ENCODE measurements at regions not wholly inside any gene's neighbourhood (a gene's known extent, or its start where the extent isn't known, plus 50 kb on each side); places are given as distances from the start of the nearest gene placed in this dataset.

- intact Hi-C loops (cut with DNase I), result no loop called here
- no peaks in the 10 kb centered on the region for H3K4me1 ChIP-seq
- TF ChIP-seq POLR2AphosphoS5 (IDR thresholded peaks at IDR 0.05), result no peak
- no peak for TF ChIP-seq POLR2A (IDR thresholded peaks at IDR 0.05; ENCODE audit: low read depth)
- TF ChIP-seq CTCF (IDR thresholded peaks at IDR 0.05), result no peak
- TF ChIP-seq EP300 (IDR thresholded peaks at IDR 0.05), result no peak
Measured at GRCh38 chr10:90328459-90328858, 529.4 kb downstream of the HTR7 start.

GRCh38 chr10:90328896-90329295 is 528.9 kb downstream of the HTR7 start:
- H3K4me1 ChIP-seq, result no peaks in the 10 kb centered on the region
- no peak for TF ChIP-seq POLR2AphosphoS5 (IDR thresholded peaks at IDR 0.05)
- no peak for TF ChIP-seq EP300 (IDR thresholded peaks at IDR 0.05)
- TF ChIP-seq POLR2A (IDR thresholded peaks at IDR 0.05; ENCODE audit: low read depth), result no peak
- no peak for TF ChIP-seq CTCF (IDR thresholded peaks at IDR 0.05)
- no peak overlapping the region for H3K27ac ChIP-seq (replicated peaks in 1 of 4)
- H3K4me3 ChIP-seq, result no peak overlapping the region
- H3K27me3 ChIP-seq, result no peaks in the 10 kb centered on the region
- WGBS, result 100% methylated on average over 1 of the region's 1 CpG
- no peak for DNase-seq (ENCODE audit: extremely low spot score)
- intact Hi-C loops (cut with DNase I), result no loop called here
- peaks cover 0 to 4% (median 0%) of the 10 kb centered on the region in 4 donors for H3K9me3 ChIP-seq
- H3K36me3 ChIP-seq, result no peaks in the 10 kb centered on the region

More at GRCh38 chr10:90328459-90328858, 529.4 kb downstream of the HTR7 start:
- no peak overlapping the region for H3K27ac ChIP-seq (replicated peaks in 1 of 4)
- 58% methylated on average over 1 of the region's 1 CpG for WGBS
- peaks cover 0 to 4% (median 0%) of the 10 kb centered on the region in 4 donors for H3K9me3 ChIP-seq
- no peaks in the 10 kb centered on the region for H3K36me3 ChIP-seq
- DNase-seq (ENCODE audit: extremely low spot score), result no peak
- H3K27me3 ChIP-seq, result no peaks in the 10 kb centered on the region
- no peak overlapping the region for H3K4me3 ChIP-seq

- intact Hi-C loops (cut with DNase I), result no loop called here
- Histone ChIP-seq H3K36me3 (no peaks in the 10 kb centered on the region), H3K4me3 (no peak overlapping the region), H3K27ac (replicated peaks in 1 of 4) (no peak overlapping the region), H3K9me3 (peaks cover 0 to 2% (median 0%) of the 10 kb centered on the region in 4 donors), H3K27me3 (no peaks in the 10 kb centered on the region), H3K4me1 (no peaks in the 10 kb centered on the region)
- WGBS, result 69% methylated on average over 1 of the region's 1 CpG
- no peak for TF ChIP-seq POLR2AphosphoS5 (IDR thresholded peaks at IDR 0.05)
- no peak for TF ChIP-seq POLR2A (IDR thresholded peaks at IDR 0.05; ENCODE audit: low read depth)
- TF ChIP-seq CTCF (IDR thresholded peaks at IDR 0.05), result no peak
- TF ChIP-seq EP300 (IDR thresholded peaks at IDR 0.05), result no peak
- DNase-seq (ENCODE audit: extremely low spot score), result no peak
Measured at GRCh38 chr10:90337316-90337715, 520.5 kb downstream of the HTR7 start.

- H3K4me1 ChIP-seq, result no peaks in the 10 kb centered on the region
- H3K27ac ChIP-seq (replicated peaks in 1 of 4), result no peak overlapping the region
- no peak overlapping the region for H3K4me3 ChIP-seq
- no peaks in the 10 kb centered on the region for H3K27me3 ChIP-seq
- no peaks in the 10 kb centered on the region for H3K9me3 ChIP-seq
- H3K36me3 ChIP-seq, result no peaks in the 10 kb centered on the region
- no peak for TF ChIP-seq POLR2AphosphoS5 (IDR thresholded peaks at IDR 0.05)
- no peak for DNase-seq (ENCODE audit: extremely low spot score)
- intact Hi-C loops (cut with DNase I), result no loop called here
Measured at GRCh38 chr10:90342480-90342879, 515.4 kb downstream of the HTR7 start.

GRCh38 chr10:90344226-90344625 is 513.6 kb downstream of the HTR7 start:
- H3K9me3 ChIP-seq, result no peaks in the 10 kb centered on the region
- H3K36me3 ChIP-seq, result no peaks in the 10 kb centered on the region

More at GRCh38 chr10:90344226-90344625, 513.6 kb downstream of the HTR7 start:
- Histone ChIP-seq H3K4me3 (no peak overlapping the region), H3K27ac (replicated peaks in 1 of 4) (no peak overlapping the region), H3K27me3 (no peaks in the 10 kb centered on the region), H3K4me1 (no peaks in the 10 kb centered on the region)
- intact Hi-C loops (cut with DNase I), result no loop called here
- TF ChIP-seq POLR2A (IDR thresholded peaks at IDR 0.05; ENCODE audit: low read depth), result no peak
- no peak for TF ChIP-seq CTCF (IDR thresholded peaks at IDR 0.05)
- no peak for TF ChIP-seq POLR2AphosphoS5 (IDR thresholded peaks at IDR 0.05)
- TF ChIP-seq EP300 (IDR thresholded peaks at IDR 0.05), result no peak
- DNase-seq (ENCODE audit: extremely low spot score), result no peak

Data from esophagus muscularis mucosa (tissue), 4 donors.